Parathyroid adenoma (tissue), 2 donors: ENCODE measurements at regions not wholly inside any gene's neighbourhood (a gene's known extent, or its start where the extent isn't known, plus 50 kb on each side); places are given as distances from the start of the nearest gene placed in this dataset.

Experiments used
- H2AFZ ChIP-seq: fragments of 300-600 bp; sonication (generic); one replicate; pipeline ENCODE4 v1.7.0; 2017; ENCODE audit warnings: antibody characterized with exemption, mild to moderate bottlenecking
- H3K27ac ChIP-seq: fragments of 300-600 bp; sonication (generic); one replicate; pipeline ENCODE4 v1.7.0; 2017
- H3K27me3 ChIP-seq: fragments of 300-600 bp; sonication (generic); one replicate; pipeline ENCODE4 v1.7.0; 2017; ENCODE audit warnings: low read length; ENCODE audit not compliant: control insufficient read depth, insufficient read depth
- H3K36me3 ChIP-seq: fragments of 300-600 bp; sonication (generic); one replicate; pipeline ENCODE4 v1.7.0; 2017; ENCODE audit warnings: low read length; ENCODE audit not compliant: control insufficient read depth, insufficient read depth
- H3K4me1 ChIP-seq: fragments of 300-600 bp; sonication (generic); one replicate; pipeline ENCODE4 v1.7.0; 2017; ENCODE audit warnings: control low read depth
- H3K4me2 ChIP-seq: fragments of 300-600 bp; sonication (generic); one replicate; pipeline ENCODE4 v1.7.0; 2017; ENCODE audit warnings: low read length
- H3K4me3 ChIP-seq: fragments of 300-600 bp; sonication (generic); one replicate; pipeline ENCODE4 v1.7.0; 2017; ENCODE audit warnings: low read depth, low read length
- H3K79me2 ChIP-seq: fragments of 300-600 bp; sonication (generic); one replicate; pipeline ENCODE4 v1.7.0; 2017; ENCODE audit warnings: control low read depth
- H3K9ac ChIP-seq: fragments of 300-600 bp; sonication (generic); one replicate; pipeline ENCODE4 v1.7.0; 2017; ENCODE audit warnings: mild to moderate bottlenecking
- H3K9me3 ChIP-seq: fragments of 300-600 bp; sonication (generic); one replicate; pipeline ENCODE4 v1.7.0; 2017; ENCODE audit warnings: low read length; ENCODE audit not compliant: control insufficient read depth
- CTCF ChIP-seq: fragments of 300-600 bp; sonication (generic); IDR thresholded peaks from one replicate; pipeline ENCODE4 v1.7.0; 2017; ENCODE audit warnings: antibody characterized with exemption, mild to moderate bottlenecking
- donor health status: primary hyperparathyroidism.

- H3K4me1 ChIP-seq = no peaks in the 10 kb centered on the region
- no peaks in the 10 kb centered on the region for H3K36me3 ChIP-seq
- no peak overlapping the region for H3K27ac ChIP-seq
- no peak overlapping the region for H2AFZ ChIP-seq
- H3K4me3 ChIP-seq = no peak overlapping the region
- H3K4me2 ChIP-seq = no peak overlapping the region
- no peaks in the 10 kb centered on the region for H3K27me3 ChIP-seq
- H3K9ac ChIP-seq = no peak overlapping the region
- TF ChIP-seq CTCF = no peak
- H3K9me3 ChIP-seq = no peaks in the 10 kb centered on the region
- H3K79me2 ChIP-seq = no peaks in the 10 kb centered on the region
These were observed 295.8 kb upstream of the IRX4 start for GRCh38 chr5:2178528-2178927.

- no peaks in the 10 kb centered on the region for H3K27me3 ChIP-seq
- TF ChIP-seq CTCF = no peak
- no peaks in the 10 kb centered on the region for H3K79me2 ChIP-seq
These were observed 295.3 kb upstream of the IRX4 start for GRCh38 chr5:2178071-2178477.

GRCh38 chr5:2177244-2177643 is 294.5 kb upstream of the IRX4 start:
- Histone ChIP-seq H3K4me3 (no peak overlapping the region), H3K4me2 (no peak overlapping the region), H3K27me3 (no peaks in the 10 kb centered on the region), H3K27ac (no peak overlapping the region), H2AFZ (no peak overlapping the region), H3K36me3 (no peaks in the 10 kb centered on the region), H3K9ac (no peak overlapping the region), H3K79me2 (no peaks in the 10 kb centered on the region), H3K9me3 (no peaks in the 10 kb centered on the region), H3K4me1 (no peaks in the 10 kb centered on the region)
- TF ChIP-seq CTCF = no peak

More at GRCh38 chr5:2178071-2178477, 295.3 kb upstream of the IRX4 start:
- Histone ChIP-seq H3K9me3 (no peaks in the 10 kb centered on the region), H3K27ac (no peak overlapping the region), H3K4me1 (no peaks in the 10 kb centered on the region), H3K9ac (no peak overlapping the region), H3K4me3 (no peak overlapping the region), H2AFZ (no peak overlapping the region), H3K4me2 (no peak overlapping the region), H3K36me3 (no peaks in the 10 kb centered on the region)

GRCh38 chr5:2176581-2176980 is 293.9 kb upstream of the IRX4 start:
- Histone ChIP-seq H3K36me3 (no peaks in the 10 kb centered on the region), H3K27ac (no peak overlapping the region), H3K9me3 (no peaks in the 10 kb centered on the region), H3K9ac (no peak overlapping the region), H3K4me2 (no peak overlapping the region), H3K4me3 (no peak overlapping the region), H3K79me2 (no peaks in the 10 kb centered on the region), H3K4me1 (no peaks in the 10 kb centered on the region), H3K27me3 (no peaks in the 10 kb centered on the region), H2AFZ (no peak overlapping the region)
- TF ChIP-seq CTCF = no peak

GRCh38 chr5:2175842-2176404 is 293.2 kb upstream of the IRX4 start:
- no peaks in the 10 kb centered on the region for H3K79me2 ChIP-seq
- H3K27ac ChIP-seq = no peak overlapping the region
- no peak for TF ChIP-seq CTCF
- no peak overlapping the region for H3K4me2 ChIP-seq
- H3K27me3 ChIP-seq = no peaks in the 10 kb centered on the region
- H3K4me3 ChIP-seq = no peak overlapping the region
- H2AFZ ChIP-seq = no peak overlapping the region
- no peaks in the 10 kb centered on the region for H3K9me3 ChIP-seq
- H3K36me3 ChIP-seq = no peaks in the 10 kb centered on the region
- H3K9ac ChIP-seq = no peak overlapping the region
- no peaks in the 10 kb centered on the region for H3K4me1 ChIP-seq
